HEK293T (cell line): ENCODE measurements at regions not wholly inside any gene's neighbourhood (a gene's known extent, or its start where the extent isn't known, plus 50 kb on each side); places are given as distances from the start of the nearest gene placed in this dataset.

ENCODE experiments used
- BHLHE40 ChIP-seq: fragments of 450-650 bp; IDR thresholded peaks from 2 replicates; pipeline ENCODE4 v1.6.1; 2016; ENCODE audit warnings: mild to moderate bottlenecking, moderate library complexity, borderline replicate concordance
- FOXA1 ChIP-seq: fragments of 450-650 bp; IDR thresholded peaks from 2 replicates; pipeline ENCODE4 v1.6.1; 2016; ENCODE audit warnings: mild to moderate bottlenecking
- FOXM1 ChIP-seq: fragments of 450-650 bp; IDR thresholded peaks from 2 replicates; pipeline ENCODE4 v1.6.1; 2017; ENCODE audit warnings: mild to moderate bottlenecking, borderline replicate concordance
- TARDBP ChIP-seq: fragments of 450-650 bp; IDR thresholded peaks from 2 replicates; pipeline ENCODE4 v1.6.1; 2016

- TF ChIP-seq TARDBP (no peak), BHLHE40 (no peak), FOXA1 (no peak), FOXM1 (no peak)
Observed at GRCh38 chr2:153584244-153584643, 105.7 kb upstream of the RPRM start.
